ENCODE measurements at regions not wholly inside any gene's neighbourhood (a gene's known extent, or its start where the extent isn't known, plus 50 kb on each side); places are given as distances from the start of the nearest gene placed in this dataset.

DNA sequence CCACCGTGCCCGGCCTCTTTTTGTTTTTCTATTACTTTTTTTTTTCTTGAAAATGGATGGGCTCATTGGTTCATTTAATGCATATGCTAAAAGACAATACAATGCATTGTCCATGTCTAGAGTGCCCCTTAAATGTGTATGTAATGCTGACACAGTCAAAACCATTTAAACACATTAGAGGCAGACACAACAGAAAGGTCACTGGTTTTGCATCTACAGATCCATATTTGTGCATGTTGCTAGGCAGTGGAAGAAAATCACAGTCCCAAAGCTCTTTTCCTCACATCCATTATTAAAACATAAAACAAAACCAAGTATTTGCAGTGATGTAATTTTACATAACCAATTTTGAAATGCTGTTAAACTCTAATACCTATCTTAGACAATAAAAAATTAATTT lies 389.0 kb downstream of the TAF11L14 start:
- Histone ChIP-seq H3K79me2 (ENCODE audit: insufficient read depth, low read length) (no peaks in the 10 kb centered on the region), H3K36me3 (replicated peaks in 1 of 2; ENCODE audit: control insufficient read depth in 1 of 2, insufficient read depth in 2 of 2, low read length in 2 of 2) (no peaks in the 10 kb centered on the region), H4K20me1 (ENCODE audit: insufficient read depth, low read length) (no peaks in the 10 kb centered on the region), H3K9me3 (ENCODE audit: low read length) (peaks cover 84% of the 10 kb centered on the region), H2AFZ (ENCODE audit: low read length) (no peak overlapping the region), H3K4me2 (ENCODE audit: low read depth, low read length) (no peak overlapping the region), H3K9ac (ENCODE audit: insufficient read depth, low read depth, low read length) (no peak overlapping the region), H3K27ac (ENCODE audit: extremely low read length, insufficient read depth, low read length) (no peak overlapping the region), H3K4me1 (ENCODE audit: insufficient read depth, low read length) (no peaks in the 10 kb centered on the region), H3K4me3 (replicated peaks in 1 of 3; ENCODE audit: insufficient read depth in 1 of 3, low read depth in 2 of 3, low read length in 3 of 3) (no peak overlapping the region), H3K27me3 (ENCODE audit: control insufficient read depth in 1 of 2, insufficient read depth in 2 of 2, low read length in 2 of 2) (no peaks in the 10 kb centered on the region)
- POLR2A ChIA-PET = no interaction called here
- no peak for FAIRE-seq
- no TSS peak for BruUV-seq (replicated peaks)
- TF ChIP-seq MAFK (conservative IDR thresholded peaks at IDR 0.05 in 1 of 2, IDR thresholded peaks at IDR 0.05 in 1 of 2; ENCODE audit: low read length in 2 of 2) (peak in 1 of 2 experiments; percentile 44; a peak in 2 of 4 replicates), ZKSCAN8 (CRISPR knock-in tag; IDR thresholded peaks at IDR 0.05; ENCODE audit: borderline replicate concordance) (no peak), MAFF (IDR thresholded peaks at IDR 0.05; ENCODE audit: low read depth, low read length) (0 out of 2 replicates have a peak, but pooled peaks have one; percentile 2)
- in situ Hi-C loops (cut with HindIII; ENCODE audit: extremely low pct_ligation_motif_present, low pct_unique_long_range_greater_than_20kb) (no loop called here), intact Hi-C loops (cut with micrococcal nuclease; ENCODE audit: unreplicated experiment) (no loop called here)
- no peak for DNase-seq (ENCODE audit: low spot score)
- no peak for ATAC-seq
- WGBS (ENCODE audit: low lambda C conversion rate) = 3% methylated on average over 2 of the region's 2 CpGs
- CTCF ChIA-PET (ENCODE audit: low intra/inter-chr PET ratio, low total read pairs) = no interaction called here

DNA sequence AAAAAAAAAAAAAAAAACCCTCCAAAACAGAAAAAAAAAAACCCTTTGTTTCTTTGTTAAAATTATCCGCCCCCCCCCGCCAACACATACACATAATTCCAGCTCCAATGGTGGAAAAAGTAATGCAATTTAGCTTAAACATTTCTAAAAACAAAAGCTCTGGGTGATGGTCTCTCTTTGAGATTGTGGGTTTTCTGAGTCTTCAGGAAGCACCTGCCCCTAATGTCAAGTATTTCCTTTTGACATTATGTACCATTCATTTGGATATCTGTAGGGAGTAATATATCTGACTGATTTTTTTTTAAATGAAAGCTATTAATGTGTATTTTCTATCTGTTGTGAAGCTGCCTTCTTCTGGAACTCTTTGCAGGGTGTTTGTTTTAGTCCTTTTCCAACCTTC lies 389.7 kb downstream of the TAF11L14 start:
- ChIA-PET CTCF (ENCODE audit: low intra/inter-chr PET ratio, low total read pairs) (no interaction called here), POLR2A (no interaction called here)
- WGBS (ENCODE audit: low lambda C conversion rate) = 3% methylated on average over 2 of the region's 2 CpGs
- no peak for ATAC-seq
- Histone ChIP-seq H3K36me3 (replicated peaks in 1 of 2; ENCODE audit: control insufficient read depth in 1 of 2, insufficient read depth in 2 of 2, low read length in 2 of 2) (no peaks in the 10 kb centered on the region), H2AFZ (ENCODE audit: low read length) (no peak overlapping the region), H3K9ac (ENCODE audit: insufficient read depth, low read depth, low read length) (no peak overlapping the region), H3K27ac (ENCODE audit: extremely low read length, insufficient read depth, low read length) (no peak overlapping the region), H4K20me1 (ENCODE audit: insufficient read depth, low read length) (no peaks in the 10 kb centered on the region), H3K4me3 (replicated peaks in 1 of 3; ENCODE audit: insufficient read depth in 1 of 3, low read depth in 2 of 3, low read length in 3 of 3) (no peak overlapping the region), H3K4me1 (ENCODE audit: insufficient read depth, low read length) (no peaks in the 10 kb centered on the region), H3K27me3 (ENCODE audit: control insufficient read depth in 1 of 2, insufficient read depth in 2 of 2, low read length in 2 of 2) (no peaks in the 10 kb centered on the region), H3K79me2 (ENCODE audit: insufficient read depth, low read length) (no peaks in the 10 kb centered on the region), H3K9me3 (ENCODE audit: low read length) (peaks cover 81% of the 10 kb centered on the region), H3K4me2 (ENCODE audit: low read depth, low read length) (no peak overlapping the region)
- in situ Hi-C loops (cut with HindIII; ENCODE audit: extremely low pct_ligation_motif_present, low pct_unique_long_range_greater_than_20kb) (no loop called here), intact Hi-C loops (cut with micrococcal nuclease; ENCODE audit: unreplicated experiment) (no loop called here)
- FAIRE-seq = no peak
- no peak for DNase-seq (ENCODE audit: low spot score)
- BruUV-seq (replicated peaks) = no TSS peak
- TF ChIP-seq ZNF557 (CRISPR knock-in tag; IDR thresholded peaks at IDR 0.05) (no peak), POLR2AphosphoS2 (IDR thresholded peaks at IDR 0.05; ENCODE audit: low read depth, low read length) (no peak), MLLT10 (CRISPR knock-in tag; IDR thresholded peaks at IDR 0.05) (no peak), TOPORS (CRISPR knock-in tag; IDR thresholded peaks at IDR 0.05) (no peak), TBL1XR1 (IDR thresholded peaks at IDR 0.05; ENCODE audit: borderline replicate concordance, low read length, partially characterized antibody) (no peak), ZFP41 (CRISPR knock-in tag; IDR thresholded peaks at IDR 0.05; ENCODE audit: borderline replicate concordance) (no peak), ZSCAN22 (CRISPR knock-in tag; IDR thresholded peaks at IDR 0.05) (no peak), ZNF878 (CRISPR knock-in tag; IDR thresholded peaks at IDR 0.05) (no peak), CREB1 (IDR thresholded peaks at IDR 0.05) (no peak), CREB1 (CRISPR knock-in tag; IDR thresholded peaks at IDR 0.05) (no peak), HNRNPUL1 (IDR thresholded peaks at IDR 0.05; ENCODE audit: low read depth, low read length) (no peak), IKZF4 (CRISPR knock-in tag; IDR thresholded peaks at IDR 0.05; ENCODE audit: borderline replicate concordance, low read depth, not compliant biosample characterization) (no peak)
- TF ChIP-seq, protein P1, sequence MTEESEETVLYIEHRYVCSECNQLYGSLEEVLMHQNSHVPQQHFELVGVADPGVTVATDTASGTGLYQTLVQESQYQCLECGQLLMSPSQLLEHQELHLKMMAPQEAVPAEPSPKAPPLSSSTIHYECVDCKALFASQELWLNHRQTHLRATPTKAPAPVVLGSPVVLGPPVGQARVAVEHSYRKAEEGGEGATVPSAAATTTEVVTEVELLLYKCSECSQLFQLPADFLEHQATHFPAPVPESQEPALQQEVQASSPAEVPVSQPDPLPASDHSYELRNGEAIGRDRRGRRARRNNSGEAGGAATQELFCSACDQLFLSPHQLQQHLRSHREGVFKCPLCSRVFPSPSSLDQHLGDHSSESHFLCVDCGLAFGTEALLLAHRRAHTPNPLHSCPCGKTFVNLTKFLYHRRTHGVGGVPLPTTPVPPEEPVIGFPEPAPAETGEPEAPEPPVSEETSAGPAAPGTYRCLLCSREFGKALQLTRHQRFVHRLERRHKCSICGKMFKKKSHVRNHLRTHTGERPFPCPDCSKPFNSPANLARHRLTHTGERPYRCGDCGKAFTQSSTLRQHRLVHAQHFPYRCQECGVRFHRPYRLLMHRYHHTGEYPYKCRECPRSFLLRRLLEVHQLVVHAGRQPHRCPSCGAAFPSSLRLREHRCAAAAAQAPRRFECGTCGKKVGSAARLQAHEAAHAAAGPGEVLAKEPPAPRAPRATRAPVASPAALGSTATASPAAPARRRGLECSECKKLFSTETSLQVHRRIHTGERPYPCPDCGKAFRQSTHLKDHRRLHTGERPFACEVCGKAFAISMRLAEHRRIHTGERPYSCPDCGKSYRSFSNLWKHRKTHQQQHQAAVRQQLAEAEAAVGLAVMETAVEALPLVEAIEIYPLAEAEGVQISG (CRISPR knock-in tag; IDR thresholded peaks at IDR 0.05) = no peak
- TF ChIP-seq, protein P2, sequence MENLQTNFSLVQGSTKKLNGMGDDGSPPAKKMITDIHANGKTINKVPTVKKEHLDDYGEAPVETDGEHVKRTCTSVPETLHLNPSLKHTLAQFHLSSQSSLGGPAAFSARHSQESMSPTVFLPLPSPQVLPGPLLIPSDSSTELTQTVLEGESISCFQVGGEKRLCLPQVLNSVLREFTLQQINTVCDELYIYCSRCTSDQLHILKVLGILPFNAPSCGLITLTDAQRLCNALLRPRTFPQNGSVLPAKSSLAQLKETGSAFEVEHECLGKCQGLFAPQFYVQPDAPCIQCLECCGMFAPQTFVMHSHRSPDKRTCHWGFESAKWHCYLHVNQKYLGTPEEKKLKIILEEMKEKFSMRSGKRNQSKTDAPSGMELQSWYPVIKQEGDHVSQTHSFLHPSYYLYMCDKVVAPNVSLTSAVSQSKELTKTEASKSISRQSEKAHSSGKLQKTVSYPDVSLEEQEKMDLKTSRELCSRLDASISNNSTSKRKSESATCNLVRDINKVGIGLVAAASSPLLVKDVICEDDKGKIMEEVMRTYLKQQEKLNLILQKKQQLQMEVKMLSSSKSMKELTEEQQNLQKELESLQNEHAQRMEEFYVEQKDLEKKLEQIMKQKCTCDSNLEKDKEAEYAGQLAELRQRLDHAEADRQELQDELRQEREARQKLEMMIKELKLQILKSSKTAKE (CRISPR knock-in tag; IDR thresholded peaks at IDR 0.05; ENCODE audit: borderline replicate concordance) = no peak

All from HepG2 (cell line).